Activated naive CD8-positive, alpha-beta T cell treated with anti-CD3 and anti-CD28 coated beads, Interleukin-2, amount 10 ng/mL, durations not matched to agents 7 days and 5 days (primary cell): ENCODE measurements at regions not wholly inside any gene's neighbourhood (a gene's known extent, or its start where the extent isn't known, plus 50 kb on each side); places are given as distances from the start of the nearest gene placed in this dataset.

Source experiments
- ATAC-seq: fragments of 150-1000 bp; cut with Tn5 transposase; one replicate; pipeline ENCODE4 v1.10.0; 2021; ENCODE audit warnings: low read depth, moderate library complexity
- POLR2A ChIA-PET: fragments of 350-600 bp; sonication (Branson Sonifier 250); formaldehyde crosslinking; loops from one replicate; lab custom pipeline; 2021; ENCODE audit warnings: antibody characterized with exemption; lab: Charles Lee
- DNase-seq: peaks from one replicate; pipeline ENCODE4 v3.0.0; 2021
- H3K27ac Mint-ChIP-seq: one replicate; pipeline ENCODE4 v1.8.0; 2022; ENCODE audit warnings: mild to moderate bottlenecking, mixed read lengths
- H3K27me3 Mint-ChIP-seq: one replicate; pipeline ENCODE4 v1.8.0; 2022; ENCODE audit warnings: mild to moderate bottlenecking, moderate library complexity, mixed read lengths
- H3K36me3 Mint-ChIP-seq: one replicate; pipeline ENCODE4 v1.8.0; 2021; ENCODE audit warnings: mild to moderate bottlenecking, mixed read lengths
- H3K4me1 Mint-ChIP-seq: one replicate; pipeline ENCODE4 v1.8.0; 2021; ENCODE audit warnings: mixed read lengths
- H3K4me3 Mint-ChIP-seq: one replicate; pipeline ENCODE4 v1.8.0; 2022; ENCODE audit warnings: mild to moderate bottlenecking, moderate library complexity, mixed read lengths
- H3K9me3 Mint-ChIP-seq: one replicate; pipeline ENCODE4 v1.8.0; 2021; ENCODE audit warnings: mixed read lengths

DNA sequence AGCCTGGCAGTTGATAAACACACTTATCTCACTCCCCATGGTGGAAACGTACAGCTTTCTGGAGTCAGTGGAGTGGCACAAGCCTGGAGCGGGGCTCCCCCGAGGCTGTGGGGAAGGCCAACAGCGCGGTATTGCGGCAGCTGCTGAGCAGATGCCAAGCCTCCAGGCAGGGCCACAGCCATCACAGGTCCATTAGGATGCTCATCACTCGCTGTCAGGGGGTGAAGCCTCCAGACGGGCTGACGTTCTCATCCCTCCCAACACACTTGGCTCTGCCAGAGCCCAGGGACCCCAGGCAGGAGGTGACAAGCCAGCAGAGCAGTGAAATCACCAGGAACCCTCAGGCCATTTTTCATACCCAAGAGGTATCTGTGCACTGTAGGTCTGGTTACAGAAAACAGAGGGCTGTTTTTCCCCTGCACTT, 529.2 kb upstream of the KLHL29 start:
- H3K4me3 Mint-ChIP-seq = no peak overlapping the region
- no peak for DNase-seq
- peaks cover 3% of the 10 kb centered on the region for H3K9me3 Mint-ChIP-seq
- H3K36me3 Mint-ChIP-seq = no peaks in the 10 kb centered on the region
- POLR2A ChIA-PET = no interaction called here
- ATAC-seq = no peak
- no peak overlapping the region for H3K27ac Mint-ChIP-seq
- no peaks in the 10 kb centered on the region for H3K4me1 Mint-ChIP-seq
- no peaks in the 10 kb centered on the region for H3K27me3 Mint-ChIP-seq

DNA sequence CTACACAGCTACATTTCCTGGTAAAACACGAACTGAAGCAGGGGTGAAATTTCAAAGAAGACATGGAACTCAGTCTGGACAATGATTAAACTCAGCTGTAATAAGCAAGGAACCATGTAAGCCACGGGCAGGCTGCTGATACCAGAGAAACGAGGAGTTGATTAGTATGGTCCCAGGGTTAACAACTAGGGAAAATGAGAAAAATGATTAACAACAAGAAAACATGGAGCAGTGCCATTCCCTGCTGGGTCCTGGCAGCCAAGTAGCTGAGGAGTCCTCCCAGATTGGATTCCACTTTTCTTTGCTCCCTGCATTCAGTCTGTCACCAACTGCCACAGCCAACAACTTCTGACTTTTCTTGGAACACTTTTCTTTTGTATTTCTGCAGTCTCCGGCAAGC, 517.0 kb upstream of the KLHL29 start:
- Mint-ChIP-seq H3K4me3 (no peak overlapping the region), H3K27me3 (peaks cover 2% of the 10 kb centered on the region), H3K9me3 (no peaks in the 10 kb centered on the region), H3K4me1 (no peaks in the 10 kb centered on the region), H3K36me3 (no peaks in the 10 kb centered on the region), H3K27ac (no peak overlapping the region)
- POLR2A ChIA-PET = no interaction called here
- ATAC-seq (no peak), DNase-seq (no peak)

DNA sequence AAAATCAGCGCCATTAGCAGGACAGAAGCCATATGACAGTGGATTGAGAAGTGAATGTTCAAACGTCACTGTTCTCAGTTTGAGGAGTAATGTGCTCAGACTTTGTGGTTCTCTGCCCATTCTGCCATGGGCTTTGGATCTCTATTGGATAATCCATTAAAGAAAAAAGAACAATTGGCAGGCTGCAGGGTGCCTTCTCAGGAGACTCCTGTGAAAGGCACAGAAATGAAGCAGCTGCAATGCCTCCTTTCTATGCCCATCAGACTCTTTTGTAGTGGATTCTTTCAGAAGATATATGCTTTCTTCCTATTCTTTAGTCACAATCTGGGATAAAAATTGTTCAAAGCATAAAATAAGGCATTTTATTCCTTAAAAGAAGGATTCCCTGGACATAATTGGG, 506.9 kb upstream of the KLHL29 start:
- ATAC-seq (no peak), DNase-seq (no peak)
- Mint-ChIP-seq H3K36me3 (no peaks in the 10 kb centered on the region), H3K4me3 (no peak overlapping the region), H3K27ac (no peak overlapping the region), H3K4me1 (no peaks in the 10 kb centered on the region), H3K27me3 (no peaks in the 10 kb centered on the region), H3K9me3 (no peaks in the 10 kb centered on the region)
- POLR2A ChIA-PET = no interaction called here

DNA sequence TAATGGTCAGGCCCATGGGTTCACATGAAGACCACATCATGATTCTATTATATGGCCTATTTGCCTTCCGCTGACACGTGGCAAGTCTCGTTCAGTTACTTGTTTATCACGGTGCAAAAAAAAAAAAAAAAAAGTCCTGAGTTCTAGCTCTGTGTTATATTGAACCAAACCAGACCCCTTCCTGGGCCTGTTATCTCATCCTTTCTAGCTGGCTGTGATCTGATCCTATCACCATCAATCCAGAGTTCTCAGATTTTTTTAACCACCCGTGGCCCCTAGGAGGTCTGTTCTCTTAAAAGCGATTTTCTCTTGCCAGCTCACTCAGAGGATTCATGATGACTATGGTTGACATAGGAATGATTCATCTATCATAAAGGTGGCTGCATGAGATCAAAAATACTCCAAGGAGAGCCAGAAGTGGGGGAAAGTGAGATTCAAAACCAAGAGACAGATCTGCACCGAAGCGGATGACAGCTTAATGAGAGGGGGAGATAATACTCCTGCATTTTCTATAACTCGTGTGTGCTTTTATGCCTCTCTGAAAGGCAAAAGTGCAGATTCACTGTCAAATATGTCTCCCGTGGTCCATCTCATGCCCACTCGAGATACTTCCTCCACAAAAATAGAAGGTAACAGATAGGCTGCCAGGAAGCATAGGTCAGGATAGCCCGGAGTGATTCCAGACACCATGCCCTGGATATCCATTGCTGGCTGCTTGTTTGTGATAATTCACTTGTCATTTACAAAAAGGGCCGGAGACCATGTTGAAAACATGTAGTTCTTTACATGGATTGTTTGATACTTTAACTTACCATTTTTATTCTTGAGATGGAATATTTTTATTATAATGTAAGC, 505.7 kb upstream of the KLHL29 start:
- ATAC-seq = no peak
- H3K4me3 Mint-ChIP-seq = no peak overlapping the region
- no peak for DNase-seq
- H3K36me3 Mint-ChIP-seq = no peaks in the 10 kb centered on the region
- no peaks in the 10 kb centered on the region for H3K4me1 Mint-ChIP-seq
- H3K9me3 Mint-ChIP-seq = no peaks in the 10 kb centered on the region
- no peaks in the 10 kb centered on the region for H3K27me3 Mint-ChIP-seq
- POLR2A ChIA-PET = no interaction called here
- no peak overlapping the region for H3K27ac Mint-ChIP-seq

DNA sequence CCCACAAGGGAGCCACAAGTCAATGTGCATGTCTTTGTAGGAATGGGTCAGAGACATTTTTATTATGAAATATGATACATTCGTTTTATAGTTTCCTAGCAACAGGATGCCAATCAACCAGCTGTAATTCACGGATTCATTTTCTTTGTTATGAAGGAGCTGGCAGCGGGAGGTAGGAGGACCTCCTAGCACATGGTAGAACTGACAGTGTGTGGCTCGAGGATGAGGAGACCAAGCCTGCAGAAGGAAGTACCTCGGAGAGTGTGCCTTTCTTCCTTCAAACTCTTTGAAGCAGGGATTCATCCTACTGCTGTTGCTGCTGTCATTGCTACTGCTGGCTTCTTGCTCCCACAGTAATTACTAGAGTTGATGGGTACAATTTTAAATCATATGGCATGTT, 504.8 kb upstream of the KLHL29 start:
- H3K4me1 Mint-ChIP-seq = no peaks in the 10 kb centered on the region
- POLR2A ChIA-PET = no interaction called here
- no peaks in the 10 kb centered on the region for H3K9me3 Mint-ChIP-seq
- no peak for DNase-seq
- ATAC-seq = no peak
- H3K4me3 Mint-ChIP-seq = no peak overlapping the region
- H3K36me3 Mint-ChIP-seq = no peaks in the 10 kb centered on the region
- no peak overlapping the region for H3K27ac Mint-ChIP-seq
- H3K27me3 Mint-ChIP-seq = no peaks in the 10 kb centered on the region

DNA sequence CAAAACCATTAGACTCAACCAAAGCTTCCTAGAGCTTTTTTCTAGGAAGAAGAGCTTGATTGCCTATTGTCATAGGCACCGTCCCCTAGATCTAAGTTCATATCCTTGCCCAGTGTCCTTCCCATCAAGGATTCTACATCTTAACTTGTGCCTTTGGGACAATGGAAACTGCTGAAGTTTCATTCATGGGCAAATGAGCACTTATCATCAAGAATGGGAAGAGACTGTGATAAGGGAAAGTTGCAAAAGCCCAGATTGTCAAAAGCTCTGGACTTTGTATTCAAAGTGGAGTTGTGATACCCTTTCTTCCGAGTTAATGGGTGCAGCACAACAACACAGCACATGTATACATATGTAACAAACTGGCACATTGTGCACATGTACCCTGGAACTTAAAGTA, 503.0 kb upstream of the KLHL29 start:
- no peak for ATAC-seq
- POLR2A ChIA-PET = no interaction called here
- no peak for DNase-seq
- H3K27ac Mint-ChIP-seq = no peak overlapping the region
- no peaks in the 10 kb centered on the region for H3K36me3 Mint-ChIP-seq
- no peaks in the 10 kb centered on the region for H3K4me1 Mint-ChIP-seq
- H3K27me3 Mint-ChIP-seq = peaks cover 2% of the 10 kb centered on the region
- H3K9me3 Mint-ChIP-seq = no peaks in the 10 kb centered on the region
- H3K4me3 Mint-ChIP-seq = no peak overlapping the region

DNA sequence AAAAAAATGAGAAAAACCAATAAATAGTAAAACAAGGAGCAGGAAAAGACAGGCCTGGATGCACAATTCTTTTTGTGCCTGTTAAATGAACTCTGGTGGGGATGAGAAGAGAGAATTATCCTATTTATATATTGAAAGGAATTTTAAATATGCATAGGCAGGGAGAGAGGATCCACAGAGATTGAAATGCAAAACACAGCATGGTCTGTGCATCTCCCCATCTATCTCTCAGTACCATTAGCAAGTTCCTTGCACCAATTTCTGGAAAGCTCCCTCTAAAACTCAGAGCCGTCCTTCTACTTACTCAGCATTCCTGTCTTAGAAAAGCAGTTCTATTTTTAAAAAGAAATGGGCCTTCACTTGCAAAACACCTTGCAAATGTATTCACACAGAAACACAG, 502.3 kb upstream of the KLHL29 start:
- no peak overlapping the region for H3K27ac Mint-ChIP-seq
- no peak overlapping the region for H3K4me3 Mint-ChIP-seq
- POLR2A ChIA-PET = no interaction called here
- H3K4me1 Mint-ChIP-seq = no peaks in the 10 kb centered on the region
- no peaks in the 10 kb centered on the region for H3K36me3 Mint-ChIP-seq
- DNase-seq = no peak
- peaks cover 2% of the 10 kb centered on the region for H3K27me3 Mint-ChIP-seq
- no peak for ATAC-seq
- H3K9me3 Mint-ChIP-seq = no peaks in the 10 kb centered on the region

DNA sequence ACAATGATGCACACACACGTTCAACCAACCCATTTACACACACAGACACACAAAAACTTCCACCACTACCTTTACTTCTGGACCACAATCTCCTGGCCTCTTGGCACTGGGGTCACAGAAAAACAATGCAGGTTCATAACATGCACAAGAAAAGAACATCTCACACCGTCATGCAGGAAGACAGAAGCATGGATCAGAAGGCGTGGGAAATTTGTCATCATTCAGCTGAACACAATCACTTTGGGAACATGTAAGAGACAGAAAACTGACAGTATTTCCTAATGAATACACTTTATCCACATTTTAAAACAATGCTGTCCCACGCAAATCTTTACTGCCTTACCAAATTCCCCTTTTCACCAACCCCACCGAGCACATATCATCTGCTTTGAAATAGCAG, 501.9 kb upstream of the KLHL29 start:
- Mint-ChIP-seq H3K36me3 (no peaks in the 10 kb centered on the region), H3K9me3 (no peaks in the 10 kb centered on the region), H3K4me3 (no peak overlapping the region), H3K27me3 (peaks cover 2% of the 10 kb centered on the region), H3K4me1 (no peaks in the 10 kb centered on the region), H3K27ac (no peak overlapping the region)
- no peak for ATAC-seq
- POLR2A ChIA-PET = no interaction called here
- DNase-seq = no peak

DNA sequence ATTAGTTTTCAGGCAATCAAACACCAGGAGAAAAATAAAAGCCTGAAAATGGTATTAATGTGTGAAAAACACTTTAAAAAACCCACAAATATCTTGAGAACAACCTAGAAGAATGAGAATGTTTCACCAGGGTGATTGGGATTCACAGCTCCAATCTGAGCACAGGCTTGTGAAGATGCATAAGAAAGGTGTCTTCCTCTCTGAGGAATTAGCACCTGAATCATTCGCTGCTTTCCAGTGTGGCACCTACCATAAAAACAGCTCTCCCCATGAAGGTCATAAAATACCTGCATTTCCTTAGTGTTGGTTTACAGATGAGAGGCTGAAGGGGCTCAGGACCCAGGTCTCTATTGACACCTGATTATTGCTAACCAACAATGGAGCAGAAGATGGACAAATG, 499.7 kb upstream of the KLHL29 start:
- DNase-seq (no peak), ATAC-seq (no peak)
- peaks cover 2% of the 10 kb centered on the region for H3K27me3 Mint-ChIP-seq
- no peak overlapping the region for H3K4me3 Mint-ChIP-seq
- H3K4me1 Mint-ChIP-seq = no peaks in the 10 kb centered on the region
- H3K27ac Mint-ChIP-seq = no peak overlapping the region
- no peaks in the 10 kb centered on the region for H3K36me3 Mint-ChIP-seq
- H3K9me3 Mint-ChIP-seq = no peaks in the 10 kb centered on the region
- POLR2A ChIA-PET = no interaction called here

DNA sequence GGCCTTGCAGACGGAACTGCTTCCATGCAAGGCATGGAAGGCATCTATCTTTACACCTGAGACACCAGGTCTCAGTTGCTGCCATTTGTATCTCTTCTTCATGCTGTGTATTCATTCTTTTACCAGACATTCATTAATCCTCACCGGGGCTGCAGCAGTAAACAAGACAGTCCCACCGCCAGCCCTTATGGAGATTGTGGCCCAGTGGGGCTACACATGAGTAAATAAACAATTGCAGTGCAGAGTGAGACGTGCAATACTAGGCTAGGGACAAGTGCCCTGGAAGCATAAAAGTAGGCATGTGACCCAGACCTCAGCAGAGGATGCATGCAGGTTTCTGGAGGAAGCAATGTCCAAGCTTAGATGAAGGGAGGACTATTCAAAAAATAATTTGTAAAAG, 497.6 kb upstream of the KLHL29 start:
- no peak for DNase-seq
- Mint-ChIP-seq H3K9me3 (no peaks in the 10 kb centered on the region), H3K27me3 (peaks cover 2% of the 10 kb centered on the region), H3K27ac (no peak overlapping the region), H3K4me1 (no peaks in the 10 kb centered on the region), H3K4me3 (no peak overlapping the region), H3K36me3 (no peaks in the 10 kb centered on the region)
- no peak for ATAC-seq
- POLR2A ChIA-PET = no interaction called here

DNA sequence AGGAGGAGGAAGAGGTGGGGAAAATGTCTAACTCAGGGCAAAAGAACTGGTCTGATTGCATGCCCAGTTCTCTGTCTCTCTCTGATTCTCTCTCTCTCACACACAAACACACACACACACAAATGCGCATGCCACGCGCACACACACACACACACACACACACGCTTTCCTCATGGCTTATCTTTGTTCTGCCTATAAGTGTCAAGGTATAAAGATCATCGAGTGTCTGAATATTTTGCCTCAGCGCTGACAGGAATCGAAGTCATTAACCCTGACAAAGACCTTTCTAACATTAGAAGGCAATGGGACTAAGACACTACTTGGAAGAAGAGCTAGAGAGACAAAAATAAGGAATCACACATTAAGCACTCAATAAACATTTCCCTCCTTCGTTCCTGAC, 497.1 kb upstream of the KLHL29 start:
- H3K9me3 Mint-ChIP-seq = no peaks in the 10 kb centered on the region
- H3K4me3 Mint-ChIP-seq = no peak overlapping the region
- H3K27ac Mint-ChIP-seq = no peak overlapping the region
- H3K4me1 Mint-ChIP-seq = no peaks in the 10 kb centered on the region
- POLR2A ChIA-PET = no interaction called here
- DNase-seq (no peak), ATAC-seq (no peak)
- H3K36me3 Mint-ChIP-seq = no peaks in the 10 kb centered on the region
- peaks cover 2% of the 10 kb centered on the region for H3K27me3 Mint-ChIP-seq

DNA sequence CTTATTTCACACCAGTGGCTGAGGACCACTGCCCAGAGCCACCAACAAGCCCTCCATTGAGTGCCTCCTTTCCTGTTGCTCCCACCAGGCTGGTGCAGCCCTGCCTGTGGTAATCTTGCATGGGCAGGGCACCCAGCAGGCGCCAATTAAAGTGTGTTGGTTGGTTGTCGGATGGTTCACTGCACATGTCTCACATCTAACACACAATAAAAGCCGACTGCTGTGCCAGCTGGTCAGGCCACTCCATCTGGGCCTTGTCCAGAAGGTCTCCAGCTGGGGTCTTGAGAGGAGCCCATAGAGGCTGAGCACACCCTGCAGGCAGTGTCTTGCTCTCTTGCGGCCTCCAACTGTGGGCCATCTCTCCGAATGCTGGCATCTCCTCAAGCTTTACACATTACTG, 494.8 kb upstream of the KLHL29 start:
- no peak overlapping the region for H3K4me3 Mint-ChIP-seq
- H3K36me3 Mint-ChIP-seq = no peaks in the 10 kb centered on the region
- H3K27ac Mint-ChIP-seq = no peak overlapping the region
- POLR2A ChIA-PET = no interaction called here
- ATAC-seq (no peak), DNase-seq (no peak)
- no peaks in the 10 kb centered on the region for H3K9me3 Mint-ChIP-seq
- peaks cover 2% of the 10 kb centered on the region for H3K27me3 Mint-ChIP-seq
- no peaks in the 10 kb centered on the region for H3K4me1 Mint-ChIP-seq

DNA sequence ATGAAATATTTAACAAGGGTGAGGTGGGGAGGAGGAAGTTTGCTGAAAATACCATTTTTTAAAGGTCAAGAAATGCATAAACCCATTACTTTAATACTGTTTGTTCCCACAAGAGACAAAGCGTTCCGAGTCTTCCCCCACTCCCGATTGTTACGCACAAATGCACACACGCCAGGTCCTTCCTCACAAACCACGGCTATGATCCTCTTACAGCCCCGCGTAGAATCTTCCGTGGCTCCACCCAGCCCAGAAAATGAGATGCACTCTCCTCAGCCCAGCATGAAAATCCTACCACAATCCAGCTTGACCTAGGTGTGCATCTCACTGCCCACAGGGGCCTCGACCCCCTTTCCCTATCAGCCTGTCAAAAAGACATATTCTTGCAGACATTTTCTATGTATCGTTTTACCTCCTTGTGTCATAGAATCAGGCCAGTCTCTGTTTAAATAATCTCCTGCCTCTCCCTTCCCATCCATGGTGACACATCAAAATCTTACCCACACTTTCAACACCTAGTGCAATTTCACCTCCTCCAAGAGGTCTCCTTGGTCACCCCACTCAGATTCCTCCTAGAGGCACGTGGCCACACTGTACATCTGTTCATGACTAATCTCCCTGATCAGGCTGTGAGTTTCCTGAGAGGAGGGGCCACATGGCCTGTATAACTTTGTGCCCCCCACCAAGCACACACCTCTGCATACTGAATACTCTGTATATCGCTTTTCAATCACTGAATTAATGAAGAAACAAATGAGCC, 491.0 kb upstream of the KLHL29 start:
- Mint-ChIP-seq H3K27ac (no peak overlapping the region), H3K27me3 (no peaks in the 10 kb centered on the region), H3K9me3 (no peaks in the 10 kb centered on the region), H3K36me3 (no peaks in the 10 kb centered on the region), H3K4me1 (no peaks in the 10 kb centered on the region), H3K4me3 (no peak overlapping the region)
- POLR2A ChIA-PET = no interaction called here
- no peak for DNase-seq
- no peak for ATAC-seq

DNA sequence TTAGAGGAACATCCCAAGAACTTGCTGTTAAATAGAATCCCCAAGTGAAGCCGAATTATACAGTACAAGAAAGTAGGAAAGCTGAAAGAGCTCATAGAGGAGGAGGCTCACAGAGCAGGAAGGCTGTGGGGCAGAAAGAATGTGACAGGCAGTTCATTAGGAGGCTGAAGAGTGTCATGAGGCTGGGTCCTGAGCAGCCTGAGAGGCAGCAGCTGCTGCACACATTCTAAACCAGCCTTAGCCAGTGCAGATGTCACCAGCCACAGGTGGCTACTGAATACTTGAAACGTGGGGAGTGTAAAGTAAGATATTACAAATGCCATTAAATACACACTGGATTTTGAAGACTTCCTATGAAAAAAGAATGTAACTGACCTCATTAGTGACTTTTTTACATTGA, 490.2 kb upstream of the KLHL29 start:
- H3K4me3 Mint-ChIP-seq = no peak overlapping the region
- POLR2A ChIA-PET = no interaction called here
- H3K27ac Mint-ChIP-seq = no peak overlapping the region
- no peaks in the 10 kb centered on the region for H3K9me3 Mint-ChIP-seq
- no peaks in the 10 kb centered on the region for H3K4me1 Mint-ChIP-seq
- H3K36me3 Mint-ChIP-seq = no peaks in the 10 kb centered on the region
- no peaks in the 10 kb centered on the region for H3K27me3 Mint-ChIP-seq
- ATAC-seq = no peak
- DNase-seq = no peak
